Hepatocyte (in vitro differentiated cells): ENCODE measurements at regions not wholly inside any gene's neighbourhood (a gene's known extent, or its start where the extent isn't known, plus 50 kb on each side); places are given as distances from the start of the nearest gene placed in this dataset.

Source experiments
- DNase-seq: peaks from one replicate; pipeline ENCODE4 v3.0.0-alpha.2; 2016; ENCODE audit warnings: low spot score
- H2AFZ ChIP-seq: fragments of 200-600 bp; sonication (generic); 2 replicates; pipeline ENCODE4 v1.6.0; 2016; ENCODE audit warnings: antibody characterized with exemption, mild to moderate bottlenecking
- H3K27ac ChIP-seq: fragments of 200-600 bp; sonication (generic); 2 replicates; pipeline ENCODE4 v1.5.1; 2016; ENCODE audit warnings: mild to moderate bottlenecking
- H3K27me3 ChIP-seq: fragments of 200-600 bp; sonication (generic); 2 replicates; pipeline ENCODE4 v1.6.1; 2016
- H3K36me3 ChIP-seq: fragments of 200-600 bp; sonication (generic); replicated peaks from 2 replicates; pipeline ENCODE4 v1.5.1; 2016; ENCODE audit warnings: low read depth; ENCODE audit not compliant: insufficient read depth
- H3K4me1 ChIP-seq: fragments of 200-600 bp; sonication (generic); 2 replicates; pipeline ENCODE4 v1.5.1; 2016; ENCODE audit warnings: mild to moderate bottlenecking, moderate library complexity; ENCODE audit not compliant: insufficient read depth
- H3K4me2 ChIP-seq: fragments of 200-600 bp; sonication (generic); 2 replicates; pipeline ENCODE4 v1.6.0; 2016
- H3K4me3 ChIP-seq: fragments of 200-600 bp; sonication (generic); 2 replicates; pipeline ENCODE4 v1.5.1; 2016; ENCODE audit warnings: mild to moderate bottlenecking
- H3K79me2 ChIP-seq: fragments of 200-600 bp; sonication (generic); 2 replicates; pipeline ENCODE4 v1.6.0; 2017; ENCODE audit warnings: mild to moderate bottlenecking
- H3K9me2 ChIP-seq: fragments of 200-600 bp; sonication (generic); replicated peaks from 2 replicates; pipeline ENCODE4 v1.6.0; 2017; ENCODE audit warnings: mild to moderate bottlenecking; ENCODE audit not compliant: insufficient read depth
- H3K9me3 ChIP-seq: fragments of 200-600 bp; sonication (generic); 2 replicates; pipeline ENCODE4 v1.5.1; 2016; ENCODE audit warnings: low read depth, mild to moderate bottlenecking
- H4K20me1 ChIP-seq: fragments of 200-600 bp; sonication (generic); 2 replicates; pipeline ENCODE4 v1.6.0; 2016; ENCODE audit warnings: mild to moderate bottlenecking; ENCODE audit not compliant: insufficient read depth, poor library complexity, severe bottlenecking
- CTCF ChIP-seq: fragments of 200-600 bp; sonication (generic); IDR thresholded peaks from 2 replicates; pipeline ENCODE4 v1.5.1; 2016; ENCODE audit warnings: antibody characterized with exemption, mild to moderate bottlenecking; ENCODE audit not compliant: poor library complexity
- EZH2 ChIP-seq: fragments of 200-600 bp; sonication (generic); IDR thresholded peaks from 2 replicates; pipeline ENCODE4 v1.6.1; 2016; ENCODE audit warnings: antibody characterized with exemption, mild to moderate bottlenecking, borderline replicate concordance
- EZH2phosphoT487 ChIP-seq: fragments of 200-600 bp; sonication (generic); IDR thresholded peaks from one replicate; pipeline ENCODE4 v1.6.1; 2018; ENCODE audit warnings: antibody characterized with exemption, mild to moderate bottlenecking, low read depth, moderate library complexity; ENCODE audit not compliant: unreplicated experiment, severe bottlenecking
- WGBS: methylation state at CpG from one replicate; pipeline ENCODE4 v1.1.6; 2016; ENCODE audit warnings: low lambda C conversion rate; ENCODE audit errors: missing lambda C conversion rate; 5-methylcytosine and 5-hydroxymethylcytosine counted together

GRCh38 chr6:155646443-155646842, 190.8 kb upstream of the NOX3 start:
- Histone ChIP-seq H3K36me3 (no peaks in the 10 kb centered on the region), H3K27ac (peak overlapping the region; percentile 15)

GRCh38 chr6:155645325-155645724, 189.7 kb upstream of the NOX3 start:
- H3K27me3 ChIP-seq: no peaks in the 10 kb centered on the region
- H2AFZ ChIP-seq: no peak overlapping the region
- no peaks in the 10 kb centered on the region for H4K20me1 ChIP-seq
- H3K4me1 ChIP-seq: peaks cover 8% of the 10 kb centered on the region
- TF ChIP-seq CTCF: no peak
- no peak for TF ChIP-seq EZH2
- TF ChIP-seq EZH2phosphoT487: no peak
- no peak overlapping the region for H3K4me2 ChIP-seq
- no peaks in the 10 kb centered on the region for H3K9me2 ChIP-seq
- peaks cover 4% of the 10 kb centered on the region for H3K9me3 ChIP-seq
- 60% methylated on average over 2 of the region's 2 CpGs for WGBS
- no peaks in the 10 kb centered on the region for H3K36me3 ChIP-seq
- H3K4me3 ChIP-seq: no peak overlapping the region
- no peaks in the 10 kb centered on the region for H3K79me2 ChIP-seq
- DNase-seq: no peak
- H3K27ac ChIP-seq: no peak overlapping the region

More at GRCh38 chr6:155646443-155646842, 190.8 kb upstream of the NOX3 start:
- Histone ChIP-seq H3K9me3 (no peaks in the 10 kb centered on the region), H3K9me2 (no peaks in the 10 kb centered on the region), H3K79me2 (no peaks in the 10 kb centered on the region), H3K27me3 (no peaks in the 10 kb centered on the region), H2AFZ (peak overlapping the region; percentile 10), H3K4me3 (no peak overlapping the region), H3K4me1 (peaks cover 8% of the 10 kb centered on the region), H4K20me1 (no peaks in the 10 kb centered on the region), H3K4me2 (peak overlapping the region; percentile 18)
- no peak for TF ChIP-seq EZH2phosphoT487
- peak; percentile 14 for DNase-seq
- 59% methylated on average over 5 of the region's 5 CpGs for WGBS

GRCh38 chr6:155641603-155642002, 186.0 kb upstream of the NOX3 start:
- H3K9me2 ChIP-seq: no peaks in the 10 kb centered on the region
- H3K79me2 ChIP-seq: no peaks in the 10 kb centered on the region
- H3K27ac ChIP-seq: no peak overlapping the region
- no peak overlapping the region for H2AFZ ChIP-seq
- 83% methylated on average over 1 of the region's 1 CpG for WGBS
- no peak overlapping the region for H3K4me2 ChIP-seq
- H3K9me3 ChIP-seq: peaks cover 4% of the 10 kb centered on the region
- H3K36me3 ChIP-seq: no peaks in the 10 kb centered on the region
- H3K27me3 ChIP-seq: no peaks in the 10 kb centered on the region
- no peak for TF ChIP-seq EZH2
- no peak for TF ChIP-seq EZH2phosphoT487
- no peak for TF ChIP-seq CTCF
- H3K4me1 ChIP-seq: no peaks in the 10 kb centered on the region
- no peak overlapping the region for H3K4me3 ChIP-seq
- no peak for DNase-seq
- no peaks in the 10 kb centered on the region for H4K20me1 ChIP-seq

- Histone ChIP-seq H3K79me2 (no peaks in the 10 kb centered on the region), H2AFZ (no peak overlapping the region), H3K27ac (no peak overlapping the region), H4K20me1 (no peaks in the 10 kb centered on the region), H3K9me3 (peaks cover 4% of the 10 kb centered on the region), H3K4me3 (no peak overlapping the region), H3K9me2 (no peaks in the 10 kb centered on the region), H3K36me3 (no peaks in the 10 kb centered on the region), H3K27me3 (no peaks in the 10 kb centered on the region), H3K4me2 (no peak overlapping the region), H3K4me1 (no peaks in the 10 kb centered on the region)
- WGBS: 87% methylated on average over 1 of the region's 1 CpG
- no peak for DNase-seq
- TF ChIP-seq CTCF: no peak
- no peak for TF ChIP-seq EZH2
- no peak for TF ChIP-seq EZH2phosphoT487
Observed at GRCh38 chr6:155638200-155638599, 182.6 kb upstream of the NOX3 start.
